Epithelial cell of proximal tubule (primary cell): ENCODE measurements at regions not wholly inside any gene's neighbourhood (a gene's known extent, or its start where the extent isn't known, plus 50 kb on each side); places are given as distances from the start of the nearest gene placed in this dataset.

ENCODE experiments used
- DNase-seq: peaks from one replicate; pipeline ENCODE4 v3.0.0-alpha.2; 2011; ENCODE audit warnings: low read depth
- H3K4me3 ChIP-seq: 2 replicates; pipeline ENCODE4 v1.5.1; 2011; ENCODE audit warnings: low read depth, mild to moderate bottlenecking, low read length
- TF ChIP-seq, protein P1 (sequence below): conservative IDR thresholded peaks from 2 replicates; pipeline ENCODE4 v1.5.1; 2012; ENCODE audit warnings: low read depth, mild to moderate bottlenecking, low read length

DNA sequence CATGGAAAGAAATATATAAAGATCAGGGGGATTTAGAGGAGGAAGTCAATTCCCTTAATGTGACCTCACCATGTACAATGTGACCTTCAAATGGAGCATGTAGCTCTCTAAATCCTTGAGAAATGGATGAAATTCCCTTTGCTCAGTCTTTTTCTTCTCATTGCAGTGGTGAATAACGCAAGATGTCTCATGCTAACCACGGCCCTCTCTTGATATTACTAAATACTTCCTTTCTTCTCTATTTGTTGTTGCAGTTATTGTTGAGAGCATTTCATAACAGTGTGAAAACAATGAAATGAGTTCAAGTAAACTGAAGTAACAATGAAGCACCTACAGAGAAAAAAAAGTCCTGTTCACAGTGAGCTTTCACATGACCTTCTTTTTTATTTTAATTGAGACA, 55.6 kb downstream of the ZNF281 start:
- TF ChIP-seq, protein P1, sequence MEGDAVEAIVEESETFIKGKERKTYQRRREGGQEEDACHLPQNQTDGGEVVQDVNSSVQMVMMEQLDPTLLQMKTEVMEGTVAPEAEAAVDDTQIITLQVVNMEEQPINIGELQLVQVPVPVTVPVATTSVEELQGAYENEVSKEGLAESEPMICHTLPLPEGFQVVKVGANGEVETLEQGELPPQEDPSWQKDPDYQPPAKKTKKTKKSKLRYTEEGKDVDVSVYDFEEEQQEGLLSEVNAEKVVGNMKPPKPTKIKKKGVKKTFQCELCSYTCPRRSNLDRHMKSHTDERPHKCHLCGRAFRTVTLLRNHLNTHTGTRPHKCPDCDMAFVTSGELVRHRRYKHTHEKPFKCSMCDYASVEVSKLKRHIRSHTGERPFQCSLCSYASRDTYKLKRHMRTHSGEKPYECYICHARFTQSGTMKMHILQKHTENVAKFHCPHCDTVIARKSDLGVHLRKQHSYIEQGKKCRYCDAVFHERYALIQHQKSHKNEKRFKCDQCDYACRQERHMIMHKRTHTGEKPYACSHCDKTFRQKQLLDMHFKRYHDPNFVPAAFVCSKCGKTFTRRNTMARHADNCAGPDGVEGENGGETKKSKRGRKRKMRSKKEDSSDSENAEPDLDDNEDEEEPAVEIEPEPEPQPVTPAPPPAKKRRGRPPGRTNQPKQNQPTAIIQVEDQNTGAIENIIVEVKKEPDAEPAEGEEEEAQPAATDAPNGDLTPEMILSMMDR = no peak
- no peak for DNase-seq
- H3K4me3 ChIP-seq = no peak overlapping the region

DNA sequence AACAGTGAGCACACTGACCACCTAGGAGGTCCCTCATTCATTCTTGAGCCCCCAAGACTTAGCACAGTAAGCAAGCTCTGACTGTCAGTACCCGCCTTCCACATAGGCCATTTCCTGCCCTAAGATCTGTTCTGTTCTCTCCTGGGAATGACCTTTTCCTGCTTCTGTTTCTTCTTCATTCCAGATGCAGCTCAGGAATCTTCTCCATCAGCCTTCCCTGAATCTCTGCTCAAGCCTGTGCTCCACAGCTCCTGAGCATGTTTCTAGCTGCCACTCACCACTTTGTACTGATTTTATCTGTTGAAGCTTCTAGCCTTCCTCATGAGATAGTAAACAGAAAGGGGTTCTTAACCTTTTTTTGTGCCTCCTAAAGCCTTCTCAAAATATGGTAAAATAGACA, 56.6 kb downstream of the ZNF281 start:
- no peak for DNase-seq
- no peak overlapping the region for H3K4me3 ChIP-seq
- TF ChIP-seq, protein P1 = no peak

DNA sequence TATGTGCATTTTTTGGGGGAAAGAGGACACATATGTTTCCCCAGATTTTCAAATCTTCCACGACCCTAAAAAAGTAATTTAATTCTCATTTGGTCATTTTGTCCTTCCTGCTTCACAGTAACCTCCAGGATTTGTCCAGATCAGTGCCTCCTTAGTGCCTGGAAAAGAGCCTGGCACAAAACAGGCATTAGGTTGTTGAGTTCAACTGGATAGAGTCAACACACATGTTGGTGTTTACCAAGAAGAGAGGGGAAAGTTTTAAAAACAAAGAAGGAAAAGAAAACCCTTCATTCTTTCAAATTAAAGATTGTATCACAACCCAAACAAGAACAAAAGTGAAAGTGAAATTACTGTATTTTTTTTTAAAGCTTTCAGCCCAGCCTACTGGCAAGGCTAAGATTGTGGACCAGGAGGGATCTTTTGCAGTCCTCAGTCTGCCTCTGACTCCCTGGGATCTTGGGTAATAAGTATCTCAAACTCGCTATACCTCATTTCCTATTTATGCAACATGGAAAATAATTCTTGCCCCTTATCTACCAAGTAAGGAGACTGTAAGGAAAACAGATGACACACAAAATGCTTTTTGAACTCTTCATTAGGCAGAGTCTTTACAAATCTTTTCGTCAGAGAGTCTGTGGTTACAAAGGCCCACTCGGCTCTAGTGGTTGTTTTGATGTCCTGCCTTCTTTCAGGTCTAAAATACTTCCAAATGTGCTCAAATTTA, 57.8 kb downstream of the ZNF281 start:
- TF ChIP-seq, protein P1 = no peak
- DNase-seq = no peak
- H3K4me3 ChIP-seq = no peak overlapping the region

DNA sequence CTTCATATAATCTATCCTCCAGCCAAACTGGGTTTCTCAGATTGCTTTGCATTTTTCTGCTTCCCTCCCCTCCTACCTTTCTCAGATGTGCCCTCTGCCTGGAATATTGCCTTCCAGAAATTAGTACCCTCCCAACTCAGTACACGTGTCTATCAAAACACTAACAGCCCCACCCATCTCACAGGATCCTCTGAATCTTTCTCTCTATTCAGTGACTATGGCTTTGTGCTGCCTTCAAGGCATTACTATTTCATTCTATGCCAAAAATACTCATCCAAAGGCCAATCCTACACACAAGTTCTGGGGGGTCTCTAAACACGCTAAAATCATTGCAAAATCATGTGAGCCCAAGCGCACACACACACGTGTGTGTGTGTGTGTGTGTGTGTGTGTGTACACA, 58.4 kb downstream of the ZNF281 start:
- H3K4me3 ChIP-seq = no peak overlapping the region
- no peak for DNase-seq
- TF ChIP-seq, protein P1 = no peak

DNA sequence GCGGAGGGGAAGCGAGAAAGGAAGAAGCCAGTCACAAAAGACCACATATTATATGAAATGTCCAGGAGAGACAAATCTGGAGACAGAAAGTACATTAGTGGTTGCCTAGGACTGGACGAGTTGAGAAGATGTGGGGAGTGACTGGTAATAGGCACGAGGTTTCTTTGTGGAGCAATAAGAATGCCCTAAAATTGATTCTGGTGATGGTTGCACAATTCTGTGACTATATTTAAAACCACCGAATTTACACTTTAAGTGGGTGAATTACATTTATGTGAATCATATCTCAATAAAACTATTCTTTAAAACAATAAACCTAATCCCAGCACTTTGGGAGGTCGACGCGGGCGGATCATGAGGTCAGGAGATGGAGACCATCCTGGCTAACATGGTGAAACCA, 63.1 kb downstream of the ZNF281 start:
- TF ChIP-seq, protein P1 = no peak
- H3K4me3 ChIP-seq = no peak overlapping the region
- no peak for DNase-seq

DNA sequence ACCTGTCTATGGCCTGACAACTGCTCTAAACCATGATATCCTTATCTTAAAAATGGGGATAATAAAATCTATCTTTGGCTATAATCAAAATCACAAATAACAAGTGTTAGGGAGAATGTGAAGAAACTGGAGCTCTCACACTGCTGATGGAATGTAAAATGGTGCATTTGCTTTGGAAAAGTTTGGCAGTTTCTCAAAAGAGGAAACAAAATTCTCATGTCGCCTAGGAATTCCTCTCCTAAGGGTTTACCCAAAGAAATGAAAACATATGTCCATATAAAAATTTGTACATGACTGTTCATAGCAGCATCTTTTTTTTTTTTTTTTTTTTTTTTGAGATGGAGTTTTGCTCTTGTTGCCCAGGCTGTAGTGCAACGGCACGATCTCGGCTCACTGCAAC, 64.3 kb downstream of the ZNF281 start:
- H3K4me3 ChIP-seq = no peak overlapping the region
- DNase-seq = no peak
- TF ChIP-seq, protein P1 = no peak

DNA sequence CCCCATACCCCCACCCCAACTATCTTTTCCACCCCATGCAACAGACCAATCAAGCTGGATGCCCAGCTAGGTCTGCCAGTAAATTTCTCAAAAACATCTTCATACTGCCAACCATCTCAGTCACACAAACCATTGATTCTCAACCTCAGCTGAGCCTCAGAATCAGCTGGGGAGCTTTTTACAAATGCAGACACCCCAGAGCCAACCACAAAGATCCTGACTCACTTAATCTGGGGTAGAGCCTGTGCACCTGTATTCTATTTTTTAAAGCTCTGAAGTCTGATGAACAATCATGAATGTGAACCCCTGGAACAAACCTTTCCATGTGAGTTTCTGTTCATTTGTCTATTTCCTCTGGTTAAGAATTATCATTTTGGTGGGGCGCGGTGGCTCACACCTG, 66.0 kb downstream of the ZNF281 start:
- no peak overlapping the region for H3K4me3 ChIP-seq
- DNase-seq = no peak
- TF ChIP-seq, protein P1 = no peak
